Endothelial cell of umbilical vein (primary cell): ENCODE measurements at regions not wholly inside any gene's neighbourhood (a gene's known extent, or its start where the extent isn't known, plus 50 kb on each side); places are given as distances from the start of the nearest gene placed in this dataset.

Experiments
- BruUV-seq: library from RNA; stranded (reverse); fragments of 400-500 nt; replicated peaks from 2 replicates; lab custom pipeline; 2021; lab: Mats Ljungman, UMichigan
- CTCF ChIA-PET: fragments of 300-600, 350-600 bp; sonication (Branson Sonifier 250); formaldehyde crosslinking; loops from one replicate; lab custom pipeline; 2021; ENCODE audit warnings: antibody characterized with exemption, inconsistent platforms; lab: Charles Lee
- POLR2A ChIA-PET: fragments of 300-600, 350-600 bp; sonication (Branson Sonifier 250); formaldehyde crosslinking; loops from one replicate; lab custom pipeline; 2021; ENCODE audit warnings: antibody characterized with exemption, inconsistent platforms; lab: Charles Lee
- DNase-seq: peaks from one replicate; pipeline ENCODE4 v3.0.0-alpha.2; 2011; ENCODE audit warnings: low read depth, low spot score
- FAIRE-seq: peaks from 2 replicates; lab custom pipeline; 2011; peaks lifted over from hg19 to GRCh38; lab: Jason Lieb, UNC
- H2AFZ ChIP-seq: 2 replicates; pipeline ENCODE4 v1.6.0; 2012; ENCODE audit warnings: low read depth, low read length, control low read depth, inconsistent platforms
- H3K27ac ChIP-seq: 2 replicates; pipeline ENCODE4 v1.5.1; 2011; ENCODE audit warnings: low read depth, mild to moderate bottlenecking, control low read depth, low read length, moderate library complexity; ENCODE audit not compliant: insufficient read depth
- H3K27me3 ChIP-seq, 2 experiments: 2 replicates each; pipeline versions ENCODE4 v1.6.0 to v1.6.1; 2011; ENCODE audit warnings: low read length in 2 of 2, mixed read lengths in 1 of 2; ENCODE audit not compliant: control insufficient read depth in 2 of 2, insufficient read depth in 2 of 2
- H3K36me3 ChIP-seq, 2 experiments: 2 replicates in 1 of 2; 3 replicates in 1 of 2; pipeline ENCODE4 v1.5.1; 2011; ENCODE audit warnings: low read length in 2 of 2, mild to moderate bottlenecking in 1 of 2, moderate library complexity in 1 of 2; ENCODE audit not compliant: control insufficient read depth in 2 of 2, insufficient read depth in 2 of 2; ENCODE audit errors: extremely low read depth in 1 of 2
- H3K4me1 ChIP-seq: 3 replicates; pipeline ENCODE4 v1.5.1; 2011; ENCODE audit warnings: mild to moderate bottlenecking, low read length; ENCODE audit not compliant: control insufficient read depth, insufficient read depth; ENCODE audit errors: extremely low read depth
- H3K4me2 ChIP-seq: 2 replicates; pipeline ENCODE4 v1.6.1; 2011; ENCODE audit warnings: low read length, control low read depth, mixed read lengths; ENCODE audit not compliant: insufficient read depth
- H3K4me3 ChIP-seq, 3 experiments: fragments of 200-600 bp in 1 of 3; sonication (generic), shearing (Covaris generic) in 1 of 3; replicated peaks in 1 of 3; 2 replicates each; pipeline ENCODE4 v1.5.1; 2011 to 2016; ENCODE audit warnings: control low read depth in 3 of 3, low read length in 3 of 3, mild to moderate bottlenecking in 2 of 3, inconsistent platforms in 1 of 3, low read depth in 1 of 3, moderate library complexity in 1 of 3; ENCODE audit not compliant: insufficient read depth in 1 of 3
- H3K79me2 ChIP-seq: 2 replicates; pipeline ENCODE4 v1.6.0; 2012; ENCODE audit warnings: low read length, inconsistent platforms; ENCODE audit not compliant: control insufficient read depth, insufficient read depth
- H3K9ac ChIP-seq: replicated peaks from 2 replicates; pipeline ENCODE3; 2011; ENCODE audit warnings: low read length, control low read depth; ENCODE audit not compliant: insufficient read depth; ENCODE audit errors: extremely low read depth
- H3K9me1 ChIP-seq: replicated peaks from 3 replicates; pipeline ENCODE4 v1.6.0; 2011; ENCODE audit warnings: mild to moderate bottlenecking, low read length; ENCODE audit not compliant: control insufficient read depth, insufficient read depth; ENCODE audit errors: extremely low read depth
- H3K9me3 ChIP-seq: replicated peaks from 2 replicates; pipeline ENCODE4 v1.5.1; 2012; ENCODE audit warnings: low read length, inconsistent platforms; ENCODE audit not compliant: control insufficient read depth, insufficient read depth
- H4K20me1 ChIP-seq: replicated peaks from 2 replicates; pipeline ENCODE3; 2011; ENCODE audit warnings: mild to moderate bottlenecking, low read length; ENCODE audit not compliant: control insufficient read depth, insufficient read depth; ENCODE audit errors: extremely low read depth
- EZH2 ChIP-seq: IDR thresholded peaks from 2 replicates; pipeline ENCODE4 v1.6.1; 2012; ENCODE audit warnings: borderline replicate concordance, low read depth, mild to moderate bottlenecking, moderate library complexity, low read length, inconsistent platforms; ENCODE audit not compliant: severe bottlenecking
- FOS ChIP-seq: IDR thresholded peaks from 2 replicates; pipeline ENCODE4 v1.6.1; 2011; ENCODE audit warnings: mild to moderate bottlenecking, low read length, moderate library complexity, borderline replicate concordance; ENCODE audit not compliant: insufficient read depth
- GATA2 ChIP-seq: IDR thresholded peaks from 2 replicates; pipeline ENCODE4 v1.7.0; 2011; ENCODE audit warnings: low read depth, mild to moderate bottlenecking, moderate library complexity, mixed read lengths, low read length; ENCODE audit not compliant: insufficient read length, insufficient read depth
- JUN ChIP-seq: IDR thresholded peaks from 2 replicates; pipeline ENCODE4 v1.6.1; 2011; ENCODE audit warnings: borderline replicate concordance, low read depth; ENCODE audit not compliant: insufficient read length, insufficient read depth
- MYC ChIP-seq: IDR thresholded peaks from one replicate; pipeline ENCODE4 v1.6.1; 2011; ENCODE audit warnings: mild to moderate bottlenecking, low read depth, low read length
- POLR2A ChIP-seq: IDR thresholded peaks from 2 replicates; pipeline ENCODE4 v1.6.1; 2012; ENCODE audit warnings: low read depth, mild to moderate bottlenecking, control low read depth, low read length
- POLR2AphosphoS5 ChIP-seq: IDR thresholded peaks from 2 replicates; pipeline ENCODE4 v1.6.1; 2012; ENCODE audit warnings: low read depth, mild to moderate bottlenecking, control low read depth, low read length, moderate library complexity; ENCODE audit not compliant: insufficient read depth
- dilution Hi-C: fragments of 300-500 bp; cut with MboI; formaldehyde crosslinking; loops from one replicate; pipeline ENCODE4 v1.15.0; 2019; ENCODE audit warnings: low sequenced_read_pairs; ENCODE audit not compliant: extremely low pct_ligation_motif_present
- intact Hi-C: fragments of 100-400 bp; cut with micrococcal nuclease; formaldehyde crosslinking; loops from one replicate; pipeline ENCODE4 v1.10.0; 2022
- TF ChIP-seq, protein P1 (sequence below), 2 donors: IDR thresholded peaks; 1 replicate in 1 of 2; 2 replicates in 1 of 2; pipeline ENCODE4 v1.5.1; 2011; ENCODE audit warnings: low read length in 2 of 2, mild to moderate bottlenecking in 2 of 2, moderate library complexity in 2 of 2, control low read depth in 1 of 2, inconsistent platforms in 1 of 2, low read depth in 1 of 2; ENCODE audit not compliant: insufficient read depth in 1 of 2; ENCODE audit errors: extremely low read depth in 1 of 2
- TF ChIP-seq, protein P2 (sequence below): IDR thresholded peaks from 2 replicates; pipeline ENCODE4 v1.6.1; 2011; ENCODE audit not compliant: insufficient read depth, insufficient read length

DNA sequence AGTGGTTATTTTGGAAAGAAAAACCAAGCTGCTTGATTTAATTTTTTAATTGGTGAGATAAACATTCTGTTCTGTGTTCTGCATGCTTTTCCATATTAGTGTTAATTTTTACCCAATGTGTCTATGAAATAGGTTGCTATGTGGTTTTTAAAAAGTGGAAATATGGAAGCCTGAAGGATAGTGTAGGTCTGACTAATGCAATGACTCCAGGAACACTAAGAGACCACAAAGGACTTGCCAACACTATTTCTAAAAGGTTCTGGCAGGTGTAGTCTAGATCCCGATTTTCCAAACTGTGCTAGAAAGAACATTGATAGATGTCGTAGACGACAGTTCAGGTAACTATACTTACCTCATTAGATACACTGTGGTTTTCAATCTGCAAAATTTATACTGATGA, 877.4 kb upstream of the GOT2 start:
- no peak overlapping the region for H3K4me2 ChIP-seq
- H3K79me2 ChIP-seq = no peaks in the 10 kb centered on the region
- FAIRE-seq (no peak), DNase-seq (no peak)
- H3K9me1 ChIP-seq = no peaks in the 10 kb centered on the region
- TF ChIP-seq, protein P1, sequence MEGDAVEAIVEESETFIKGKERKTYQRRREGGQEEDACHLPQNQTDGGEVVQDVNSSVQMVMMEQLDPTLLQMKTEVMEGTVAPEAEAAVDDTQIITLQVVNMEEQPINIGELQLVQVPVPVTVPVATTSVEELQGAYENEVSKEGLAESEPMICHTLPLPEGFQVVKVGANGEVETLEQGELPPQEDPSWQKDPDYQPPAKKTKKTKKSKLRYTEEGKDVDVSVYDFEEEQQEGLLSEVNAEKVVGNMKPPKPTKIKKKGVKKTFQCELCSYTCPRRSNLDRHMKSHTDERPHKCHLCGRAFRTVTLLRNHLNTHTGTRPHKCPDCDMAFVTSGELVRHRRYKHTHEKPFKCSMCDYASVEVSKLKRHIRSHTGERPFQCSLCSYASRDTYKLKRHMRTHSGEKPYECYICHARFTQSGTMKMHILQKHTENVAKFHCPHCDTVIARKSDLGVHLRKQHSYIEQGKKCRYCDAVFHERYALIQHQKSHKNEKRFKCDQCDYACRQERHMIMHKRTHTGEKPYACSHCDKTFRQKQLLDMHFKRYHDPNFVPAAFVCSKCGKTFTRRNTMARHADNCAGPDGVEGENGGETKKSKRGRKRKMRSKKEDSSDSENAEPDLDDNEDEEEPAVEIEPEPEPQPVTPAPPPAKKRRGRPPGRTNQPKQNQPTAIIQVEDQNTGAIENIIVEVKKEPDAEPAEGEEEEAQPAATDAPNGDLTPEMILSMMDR (IDR thresholded peaks at IDR 0.05; ENCODE audit: extremely low read depth in 1 of 2, insufficient read depth in 1 of 2, low read depth in 1 of 2, low read length in 2 of 2) = no peak
- TF ChIP-seq EZH2 (no peak), JUN (no peak), POLR2AphosphoS5 (no peak), FOS (no peak), MYC (no peak), GATA2 (no peak), POLR2A (no peak)
- TF ChIP-seq, protein P2, sequence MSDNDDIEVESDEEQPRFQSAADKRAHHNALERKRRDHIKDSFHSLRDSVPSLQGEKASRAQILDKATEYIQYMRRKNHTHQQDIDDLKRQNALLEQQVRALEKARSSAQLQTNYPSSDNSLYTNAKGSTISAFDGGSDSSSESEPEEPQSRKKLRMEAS = no peak
- no peaks in the 10 kb centered on the region for H3K27me3 ChIP-seq
- no peaks in the 10 kb centered on the region for H3K9me3 ChIP-seq
- H3K4me3 ChIP-seq = no peak overlapping the region
- no peak overlapping the region for H3K27ac ChIP-seq
- dilution Hi-C loops = no loop called here
- H3K4me1 ChIP-seq = no peaks in the 10 kb centered on the region
- no peaks in the 10 kb centered on the region for H4K20me1 ChIP-seq
- H3K9ac ChIP-seq = no peak overlapping the region
- intact Hi-C loops = no loop called here
- BruUV-seq = no TSS peak
- no peaks in the 10 kb centered on the region for H3K36me3 ChIP-seq
- ChIA-PET POLR2A (no interaction called here), CTCF (no interaction called here)
- H2AFZ ChIP-seq = no peak overlapping the region
